ENCODE measurements at regions not wholly inside any gene's neighbourhood (a gene's known extent, or its start where the extent isn't known, plus 50 kb on each side); places are given as distances from the start of the nearest gene placed in this dataset.

DNA sequence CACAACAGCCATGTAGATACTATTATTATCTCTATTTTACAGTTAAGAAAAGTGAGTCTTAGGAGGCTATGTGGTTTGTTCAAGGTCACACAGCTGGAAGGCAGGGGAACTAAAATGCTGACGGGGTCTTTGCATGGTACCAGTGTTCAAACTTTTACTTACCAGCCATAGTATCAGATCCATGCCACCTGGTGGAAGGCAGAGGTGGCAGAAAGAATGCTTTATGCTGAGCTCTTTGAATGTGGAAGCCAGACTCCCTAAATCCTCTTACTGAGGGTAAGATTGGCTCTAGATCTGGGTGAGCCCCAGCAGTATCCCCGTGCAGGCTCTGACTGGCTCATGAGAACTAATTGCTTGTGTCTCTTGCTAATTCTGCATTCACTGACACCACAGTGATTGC is 54.3 kb upstream of the NAV2 start:
- dilution Hi-C loops (cut with HindIII; ENCODE audit: low sequenced_read_pairs, unreplicated experiment) (no loop called here), in situ Hi-C loops (cut with MboI; ENCODE audit: low sequenced_read_pairs) (no loop called here), intact Hi-C loops (cut with micrococcal nuclease) (no loop called here)
- peaks cover 5% of the 10 kb centered on the region for H3K4me1 ChIP-seq (ENCODE audit: control insufficient read depth, insufficient read depth, low read length)
- no peaks in the 10 kb centered on the region for H3K9me3 ChIP-seq (ENCODE audit: control insufficient read depth, insufficient read depth, low read length)
- no peak overlapping the region for H3K4me2 ChIP-seq (ENCODE audit: low read depth, low read length)
- H3K18ac ChIP-seq (ENCODE audit: low read depth, low read length), result no peak overlapping the region
- WGBS, 2 experiments (ENCODE audit: extremely low coverage in 2 of 2, insufficient read length in 1 of 2), result no CpG with 5 or more reads among the region's 2 CpGs
- ATAC-seq (ENCODE audit: low read depth) (no peak), DNase-seq (no peak)
- H4K91ac ChIP-seq (ENCODE audit: insufficient read depth, low read depth, low read length), result no peak overlapping the region
- H3K9me1 ChIP-seq (ENCODE audit: insufficient read depth, low read length), result peaks cover 6% of the 10 kb centered on the region
- H4K20me1 ChIP-seq (ENCODE audit: insufficient read depth, low read length), result no peaks in the 10 kb centered on the region
- no peaks in the 10 kb centered on the region for H3K79me1 ChIP-seq (ENCODE audit: low read depth in 1 of 2, low read length in 2 of 2)
- no peak overlapping the region for H3K4me3 ChIP-seq (ENCODE audit: insufficient read depth, low read depth, low read length)
- no peak overlapping the region for H3K14ac ChIP-seq (replicated peaks; ENCODE audit: low read depth, low read length)
- H4K5ac ChIP-seq (ENCODE audit: low read depth, low read length), result no peak overlapping the region
- no peak overlapping the region for H4K8ac ChIP-seq (ENCODE audit: low read depth in 2 of 2, low read length in 2 of 2)
- no peak overlapping the region for H2BK20ac ChIP-seq (ENCODE audit: low read depth, low read length)
- no peak overlapping the region for H2AK5ac ChIP-seq (ENCODE audit: low read depth, low read length)
- no peak overlapping the region for H3K4ac ChIP-seq (ENCODE audit: low read depth, low read length)
- H2BK120ac ChIP-seq (ENCODE audit: low read depth, low read length), result no peak overlapping the region
- H3K56ac ChIP-seq (ENCODE audit: extremely low read depth, insufficient read depth, low read length), result no peak overlapping the region
- H3K9ac ChIP-seq (ENCODE audit: low read depth, low read length), result no peak overlapping the region
- TF ChIP-seq CHD1 (IDR thresholded peaks at IDR 0.05; ENCODE audit: low read depth, low read length), result no peak
- no peak for TF ChIP-seq CEBPB (IDR thresholded peaks at IDR 0.05; ENCODE audit: low read depth, low read length)
- TF ChIP-seq, protein P1, sequence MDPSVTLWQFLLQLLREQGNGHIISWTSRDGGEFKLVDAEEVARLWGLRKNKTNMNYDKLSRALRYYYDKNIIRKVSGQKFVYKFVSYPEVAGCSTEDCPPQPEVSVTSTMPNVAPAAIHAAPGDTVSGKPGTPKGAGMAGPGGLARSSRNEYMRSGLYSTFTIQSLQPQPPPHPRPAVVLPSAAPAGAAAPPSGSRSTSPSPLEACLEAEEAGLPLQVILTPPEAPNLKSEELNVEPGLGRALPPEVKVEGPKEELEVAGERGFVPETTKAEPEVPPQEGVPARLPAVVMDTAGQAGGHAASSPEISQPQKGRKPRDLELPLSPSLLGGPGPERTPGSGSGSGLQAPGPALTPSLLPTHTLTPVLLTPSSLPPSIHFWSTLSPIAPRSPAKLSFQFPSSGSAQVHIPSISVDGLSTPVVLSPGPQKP (IDR thresholded peaks at IDR 0.05; ENCODE audit: borderline replicate concordance, low read depth, low read length), result no peak
- no peak for TF ChIP-seq MAFK (IDR thresholded peaks at IDR 0.05; ENCODE audit: low read depth, low read length)
- TF ChIP-seq, protein P2, sequence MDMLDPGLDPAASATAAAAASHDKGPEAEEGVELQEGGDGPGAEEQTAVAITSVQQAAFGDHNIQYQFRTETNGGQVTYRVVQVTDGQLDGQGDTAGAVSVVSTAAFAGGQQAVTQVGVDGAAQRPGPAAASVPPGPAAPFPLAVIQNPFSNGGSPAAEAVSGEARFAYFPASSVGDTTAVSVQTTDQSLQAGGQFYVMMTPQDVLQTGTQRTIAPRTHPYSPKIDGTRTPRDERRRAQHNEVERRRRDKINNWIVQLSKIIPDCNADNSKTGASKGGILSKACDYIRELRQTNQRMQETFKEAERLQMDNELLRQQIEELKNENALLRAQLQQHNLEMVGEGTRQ (IDR thresholded peaks at IDR 0.05; ENCODE audit: low read depth, low read length), result no peak
- no peak overlapping the region for H3K23ac ChIP-seq (ENCODE audit: low read depth, low read length)
- BruUV-seq (replicated peaks), result no TSS peak
- CTCF ChIA-PET, result interaction anchor here (1.3 to 1.9 kb wide), 2 partner anchors 12 to 60 kb away, joined by 3 to 6 read pairs; no protein-coding TSS in a partner anchor
- H3K36me3 ChIP-seq (ENCODE audit: control insufficient read depth, insufficient read depth, low read length), result no peaks in the 10 kb centered on the region
- H3K27ac ChIP-seq (ENCODE audit: insufficient read depth, low read length), result no peak overlapping the region
- H2BK5ac ChIP-seq (ENCODE audit: low read depth, low read length, poor library complexity, severe bottlenecking), result no peak overlapping the region
- H2AFZ ChIP-seq (replicated peaks; ENCODE audit: low read length, poor library complexity), result no peak overlapping the region
- H2BK15ac ChIP-seq (ENCODE audit: low read depth, low read length), result no peak overlapping the region
- 0 out of 2 replicates have a peak, but pooled peaks cover under 1% of the 10 kb centered on the region for H3K27me3 ChIP-seq (ENCODE audit: control insufficient read depth, insufficient read depth, low read length)
- POLR2A ChIA-PET (ENCODE audit: unreplicated experiment), result no interaction called here
- no peak overlapping the region for H2AK9ac ChIP-seq (replicated peaks; ENCODE audit: low read depth, low read length, poor library complexity)
